BLaER1 treated with 17β-estradiol and CSF1 and Interleukin-3, amounts not matched to agents 10 nM and 100 nM (cell line): ENCODE measurements at regions not wholly inside any gene's neighbourhood (a gene's known extent, or its start where the extent isn't known, plus 50 kb on each side); places are given as distances from the start of the nearest gene placed in this dataset.

Experiments used
- H3K27ac ChIP-seq, 11 experiments: shearing (Covaris generic); formaldehyde crosslinking; 2 replicates each; pipeline ENCODE4 v1.8.1; 2022
- H3K27me3 ChIP-seq, 11 experiments: shearing (Covaris generic); formaldehyde crosslinking; 2 replicates each; pipeline ENCODE4 v1.8.1; 2022
- H3K36me3 ChIP-seq, 11 experiments: shearing (Covaris generic); formaldehyde crosslinking; 2 replicates each; pipeline ENCODE4 v1.8.1; 2022
- H3K4me1 ChIP-seq, 10 experiments: shearing (Covaris generic); formaldehyde crosslinking; 2 replicates each; pipeline ENCODE4 v1.8.1; 2022
- H3K4me2 ChIP-seq, 11 experiments: shearing (Covaris generic); formaldehyde crosslinking; 2 replicates each; pipeline ENCODE4 v1.8.1; 2022
- H3K4me3 ChIP-seq, 10 experiments: shearing (Covaris generic); formaldehyde crosslinking; 2 replicates each; pipeline ENCODE4 v1.8.1; 2022
- H3K9ac ChIP-seq, 11 experiments: shearing (Covaris generic); formaldehyde crosslinking; 2 replicates each; pipeline ENCODE4 v1.8.1; 2022
- H3K9me3 ChIP-seq, 11 experiments: shearing (Covaris generic); formaldehyde crosslinking; replicated peaks in 1 of 11; 2 replicates each; pipeline ENCODE4 v1.8.1; 2022
- H4K20me1 ChIP-seq, 11 experiments: shearing (Covaris generic); formaldehyde crosslinking; 2 replicates each; pipeline ENCODE4 v1.8.1; 2022
- Cebpa-rat ChIP-seq, 11 experiments: shearing (Covaris generic); IDR thresholded peaks; 2 replicates each; pipeline ENCODE4 v1.8.1; 2022

GRCh38 chr4:177862541-177863176 lies 420.4 kb upstream of the AGA start:
- H3K4me1 ChIP-seq, result no peaks in the 10 kb centered on the region
- no peaks in the 10 kb centered on the region for H3K9me3 ChIP-seq
- H4K20me1 ChIP-seq, result no peaks in the 10 kb centered on the region
- no peaks in the 10 kb centered on the region for H3K36me3 ChIP-seq
- H3K9ac ChIP-seq, result no peak overlapping the region
- H3K27ac ChIP-seq, result no peak overlapping the region
- no peak for TF ChIP-seq Cebpa-rat (IDR thresholded peaks at IDR 0.05)
- H3K4me3 ChIP-seq, result no peak overlapping the region
- H3K4me2 ChIP-seq, result no peak overlapping the region
- no peaks in the 10 kb centered on the region for H3K27me3 ChIP-seq

DNA sequence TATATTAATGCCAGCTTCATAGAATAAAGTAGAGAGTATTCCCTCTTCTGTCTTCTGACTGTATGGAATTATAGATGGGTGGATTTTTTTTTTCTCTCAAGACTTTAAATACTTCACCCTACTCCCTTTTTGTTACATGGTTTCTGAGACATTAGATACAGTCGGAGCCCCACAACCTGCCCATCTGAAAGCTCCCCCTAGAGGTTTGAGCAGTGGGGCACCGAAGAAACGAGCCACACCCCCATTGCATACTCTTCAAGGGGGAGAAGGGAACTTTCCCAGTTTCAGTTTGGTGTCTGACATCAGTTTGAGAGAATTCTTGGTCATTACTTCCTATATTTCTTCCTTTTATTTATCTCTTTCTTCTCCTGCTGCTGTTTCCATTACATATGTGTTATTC lies 437.6 kb upstream of the AGA start:
- H3K4me3 ChIP-seq, result no peak overlapping the region
- TF ChIP-seq Cebpa-rat (IDR thresholded peaks at IDR 0.05), result no peak
- no peaks in the 10 kb centered on the region for H3K27me3 ChIP-seq
- H3K36me3 ChIP-seq, result no peaks in the 10 kb centered on the region
- no peak overlapping the region for H3K9ac ChIP-seq
- no peak overlapping the region for H3K4me2 ChIP-seq
- H4K20me1 ChIP-seq, result no peaks in the 10 kb centered on the region
- H3K27ac ChIP-seq, result no peak overlapping the region
- H3K9me3 ChIP-seq, result no peaks in the 10 kb centered on the region
- no peaks in the 10 kb centered on the region for H3K4me1 ChIP-seq

DNA sequence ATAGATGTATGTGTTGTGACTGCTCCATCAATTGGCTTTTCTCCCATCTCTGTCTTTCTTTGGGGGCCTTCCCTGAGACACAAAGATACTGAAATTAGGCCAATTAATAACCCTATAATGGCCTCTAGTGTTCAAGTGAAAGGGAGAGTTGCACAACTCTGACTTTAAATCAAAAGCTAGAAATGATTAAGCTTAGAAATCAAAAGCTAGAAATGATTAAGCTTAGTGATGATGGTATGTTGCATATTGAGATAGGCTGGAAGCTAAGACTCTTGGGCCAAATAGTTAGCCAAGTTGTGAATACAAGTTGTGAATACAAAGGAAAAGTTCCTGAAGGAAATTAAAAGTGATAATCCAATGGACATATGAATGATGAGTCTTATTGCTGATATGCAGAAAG lies 452.9 kb upstream of the AGA start:
- H3K27me3 ChIP-seq, result no peaks in the 10 kb centered on the region
- no peak for TF ChIP-seq Cebpa-rat (IDR thresholded peaks at IDR 0.05)

DNA sequence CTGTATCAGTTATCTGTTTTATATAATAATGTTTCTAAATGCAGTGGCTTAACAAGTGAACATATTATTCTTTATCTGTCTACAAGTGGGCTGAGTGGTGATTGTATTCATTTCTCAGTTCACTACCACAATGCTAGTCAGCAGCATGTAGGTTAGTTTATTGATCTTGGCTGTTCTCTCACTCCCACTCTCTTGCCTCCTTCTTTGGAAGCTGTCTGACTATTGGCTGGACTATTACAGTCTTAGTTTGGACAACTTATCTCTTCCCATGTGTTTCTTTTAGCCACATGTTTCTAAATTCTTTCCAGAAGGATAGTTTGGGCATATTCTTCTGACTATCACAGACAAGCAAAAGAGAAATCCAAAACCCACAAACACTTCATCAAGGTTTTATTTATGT lies 459.5 kb upstream of the AGA start:
- no peak overlapping the region for H3K27ac ChIP-seq
- H3K4me1 ChIP-seq, result no peaks in the 10 kb centered on the region
- no peaks in the 10 kb centered on the region for H3K36me3 ChIP-seq
- H4K20me1 ChIP-seq, result no peaks in the 10 kb centered on the region
- H3K27me3 ChIP-seq, result no peaks in the 10 kb centered on the region
- H3K9ac ChIP-seq, result no peak overlapping the region
- H3K9me3 ChIP-seq, result peaks cover 0 to 10% (median 0%) of the 10 kb centered on the region in 11 experiments; a peak in 3 of 22 replicates
- no peak overlapping the region for H3K4me3 ChIP-seq
- TF ChIP-seq Cebpa-rat (IDR thresholded peaks at IDR 0.05), result no peak
- no peak overlapping the region for H3K4me2 ChIP-seq

More for the DNA sequence above, 452.9 kb upstream of the AGA start:
- H4K20me1 ChIP-seq, result no peaks in the 10 kb centered on the region
- no peaks in the 10 kb centered on the region for H3K36me3 ChIP-seq
- H3K4me2 ChIP-seq, result no peak overlapping the region
- no peaks in the 10 kb centered on the region for H3K9me3 ChIP-seq
- no peak overlapping the region for H3K27ac ChIP-seq
- H3K4me1 ChIP-seq, result no peaks in the 10 kb centered on the region
- H3K4me3 ChIP-seq, result no peak overlapping the region
- no peak overlapping the region for H3K9ac ChIP-seq

DNA sequence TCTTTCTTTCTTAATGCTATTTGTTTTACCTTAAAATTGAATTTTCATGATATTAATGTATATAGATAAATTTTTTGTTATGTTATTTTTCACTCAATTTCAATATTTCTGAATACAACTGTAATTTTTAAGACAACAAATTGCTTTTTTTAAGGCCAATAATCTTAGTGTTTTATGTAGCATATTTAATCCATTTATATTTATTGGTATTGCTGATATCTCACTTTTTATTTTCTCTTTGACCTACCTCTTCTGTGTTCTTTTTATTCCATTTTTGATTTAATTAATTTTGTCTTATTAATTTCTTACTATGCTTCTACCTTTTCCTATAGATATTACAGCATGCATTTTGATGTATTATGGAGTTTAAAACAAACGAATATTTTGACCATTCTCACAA lies 460.1 kb upstream of the AGA start:
- Histone ChIP-seq H3K4me2 (no peak overlapping the region), H3K36me3 (no peaks in the 10 kb centered on the region), H4K20me1 (no peaks in the 10 kb centered on the region), H3K27ac (no peak overlapping the region), H3K9me3 (peaks cover 0 to 10% (median 0%) of the 10 kb centered on the region in 11 experiments; a peak in 3 of 22 replicates), H3K4me1 (no peaks in the 10 kb centered on the region), H3K9ac (no peak overlapping the region), H3K4me3 (no peak overlapping the region), H3K27me3 (no peaks in the 10 kb centered on the region)
- TF ChIP-seq Cebpa-rat (IDR thresholded peaks at IDR 0.05), result no peak

DNA sequence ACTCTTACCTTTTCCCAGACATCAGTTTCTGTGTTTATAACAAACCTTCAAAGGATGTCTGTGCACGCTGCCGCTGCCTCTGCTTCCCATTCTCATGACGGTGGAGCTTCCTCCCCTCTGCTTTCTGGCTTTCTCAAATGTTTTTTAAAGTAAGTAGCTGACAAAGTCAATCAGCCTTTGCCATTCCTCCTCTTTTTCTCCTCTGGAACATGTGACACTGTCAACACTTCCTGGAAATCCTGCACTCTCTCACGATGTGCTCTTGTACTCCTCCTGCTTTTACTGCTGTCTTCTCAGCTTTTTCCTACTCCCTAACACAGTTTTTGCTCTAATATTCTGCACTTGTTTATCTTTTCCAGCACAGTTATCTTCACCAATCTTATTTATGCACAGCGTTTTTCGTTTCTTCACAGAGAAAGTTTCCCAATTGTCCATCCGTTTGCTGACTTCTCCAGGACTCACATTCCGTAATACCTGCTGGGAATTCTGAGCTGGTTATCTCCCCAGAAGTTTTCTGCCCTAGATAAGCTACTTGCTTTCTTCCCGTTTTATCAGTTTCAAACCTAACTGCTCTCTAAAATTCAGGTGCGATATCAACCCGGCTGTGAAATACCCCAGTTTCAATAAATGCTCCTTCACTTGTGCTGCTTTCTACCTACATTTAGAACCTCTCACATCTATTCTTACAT lies 465.6 kb upstream of the AGA start:
- Histone ChIP-seq H4K20me1 (no peaks in the 10 kb centered on the region), H3K9me3 (peaks cover 0 to 7% (median 0%) of the 10 kb centered on the region in 11 experiments; a peak in 1 of 22 replicates), H3K27ac (no peak overlapping the region), H3K36me3 (no peaks in the 10 kb centered on the region), H3K4me3 (no peak overlapping the region), H3K27me3 (no peaks in the 10 kb centered on the region), H3K9ac (no peak overlapping the region), H3K4me1 (no peaks in the 10 kb centered on the region), H3K4me2 (no peak overlapping the region)
- no peak for TF ChIP-seq Cebpa-rat (IDR thresholded peaks at IDR 0.05)

DNA sequence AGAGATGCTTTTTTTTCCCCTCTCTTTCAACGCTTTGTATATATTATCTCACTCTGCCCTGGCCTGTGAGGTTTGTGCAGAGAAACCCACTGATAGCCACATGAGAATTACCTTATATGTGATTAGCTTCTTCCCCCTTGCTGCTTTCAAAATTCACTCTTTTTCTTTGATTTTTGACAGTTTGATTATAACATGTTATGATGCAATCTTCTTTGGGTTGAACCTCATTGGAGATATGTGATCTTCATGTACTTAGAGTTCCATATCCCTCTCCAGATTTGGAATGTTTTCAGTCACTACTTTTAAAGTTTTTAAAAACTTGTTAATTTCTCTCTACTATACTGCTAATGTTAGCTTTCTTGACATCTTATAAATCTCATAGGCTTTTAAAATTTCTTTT lies 479.5 kb upstream of the AGA start:
- Histone ChIP-seq H3K9me3 (0 out of 22 replicates have a peak, but pooled peaks cover 0 to 5% (median 0%) of the 10 kb centered on the region in 11 experiments), H3K36me3 (no peaks in the 10 kb centered on the region), H3K4me1 (no peaks in the 10 kb centered on the region), H3K9ac (no peak overlapping the region), H3K27me3 (no peaks in the 10 kb centered on the region), H4K20me1 (no peaks in the 10 kb centered on the region), H3K4me2 (no peak overlapping the region), H3K27ac (no peak overlapping the region), H3K4me3 (no peak overlapping the region)
- no peak for TF ChIP-seq Cebpa-rat (IDR thresholded peaks at IDR 0.05)

DNA sequence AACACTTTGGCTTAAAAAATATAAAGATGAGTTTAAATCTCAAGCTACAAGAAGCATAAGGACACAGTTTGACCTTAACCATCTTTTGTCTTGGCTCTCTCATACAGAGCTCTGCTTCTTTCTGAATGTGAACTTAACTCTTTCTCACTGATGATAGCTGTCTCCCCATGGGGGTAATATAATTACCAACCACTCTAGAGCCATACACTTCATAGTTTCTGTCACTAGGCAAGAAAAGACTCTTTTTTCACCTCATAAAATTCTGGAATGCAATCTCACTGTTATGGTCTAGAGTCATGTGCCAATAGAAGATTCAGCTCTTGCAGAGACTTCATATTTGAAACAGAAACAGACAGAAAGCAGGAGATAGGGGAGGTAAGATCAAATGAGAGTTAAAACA lies 481.7 kb upstream of the AGA start:
- no peak overlapping the region for H3K27ac ChIP-seq
- H4K20me1 ChIP-seq, result no peaks in the 10 kb centered on the region
- no peak overlapping the region for H3K4me2 ChIP-seq
- TF ChIP-seq Cebpa-rat (IDR thresholded peaks at IDR 0.05), result no peak
- H3K9me3 ChIP-seq, result 0 out of 22 replicates have a peak, but pooled peaks cover 0 to 5% (median 0%) of the 10 kb centered on the region in 11 experiments
- no peak overlapping the region for H3K9ac ChIP-seq
- no peaks in the 10 kb centered on the region for H3K36me3 ChIP-seq
- no peak overlapping the region for H3K4me3 ChIP-seq
- H3K4me1 ChIP-seq, result no peaks in the 10 kb centered on the region
- H3K27me3 ChIP-seq, result no peaks in the 10 kb centered on the region

- H4K20me1 ChIP-seq, result no peaks in the 10 kb centered on the region
- no peak overlapping the region for H3K27ac ChIP-seq
- no peak overlapping the region for H3K9ac ChIP-seq
- H3K4me3 ChIP-seq, result no peak overlapping the region
- H3K4me1 ChIP-seq, result no peaks in the 10 kb centered on the region
- H3K36me3 ChIP-seq, result no peaks in the 10 kb centered on the region
- H3K9me3 ChIP-seq, result no peaks in the 10 kb centered on the region
- H3K27me3 ChIP-seq, result no peaks in the 10 kb centered on the region
- H3K4me2 ChIP-seq, result no peak overlapping the region
- TF ChIP-seq Cebpa-rat (IDR thresholded peaks at IDR 0.05), result no peak
These were observed 494.8 kb upstream of the AGA start for GRCh38 chr4:177937041-177937440.

DNA sequence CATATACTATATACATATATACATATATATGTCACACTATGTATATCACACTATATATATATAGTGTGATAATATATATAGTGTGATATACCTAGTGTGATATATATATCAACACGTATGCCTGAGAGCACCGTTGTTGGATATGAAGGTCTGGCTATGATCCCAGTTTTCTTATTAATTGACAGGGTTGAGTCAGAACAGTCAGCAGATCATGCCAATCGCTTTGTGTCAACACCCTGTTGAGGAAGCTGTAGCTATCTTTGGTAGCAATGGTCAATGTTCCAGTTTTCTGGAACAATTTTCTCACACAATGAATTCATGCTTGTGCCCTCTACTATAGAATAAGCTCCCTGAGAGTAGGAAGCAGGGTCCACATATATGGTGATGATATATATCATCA lies 496.0 kb upstream of the AGA start:
- H3K4me1 ChIP-seq, result no peaks in the 10 kb centered on the region
- no peaks in the 10 kb centered on the region for H4K20me1 ChIP-seq
- H3K4me2 ChIP-seq, result no peak overlapping the region
- no peak overlapping the region for H3K9ac ChIP-seq
- H3K36me3 ChIP-seq, result no peaks in the 10 kb centered on the region
- no peaks in the 10 kb centered on the region for H3K27me3 ChIP-seq
- no peak overlapping the region for H3K4me3 ChIP-seq
- no peak for TF ChIP-seq Cebpa-rat (IDR thresholded peaks at IDR 0.05)
- H3K9me3 ChIP-seq, result no peaks in the 10 kb centered on the region
- H3K27ac ChIP-seq, result no peak overlapping the region
